GM10266 (cell line): ENCODE measurements at regions not wholly inside any gene's neighbourhood (a gene's known extent, or its start where the extent isn't known, plus 50 kb on each side); places are given as distances from the start of the nearest gene placed in this dataset.

ENCODE experiments used
- DNase-seq: peaks from one replicate; pipeline ENCODE4 v3.0.0; 2012; ENCODE audit errors: extremely low spot score
- TF ChIP-seq, protein P1 (sequence below): IDR thresholded peaks from 2 replicates; pipeline ENCODE4 v1.5.1; 2012; ENCODE audit warnings: mild to moderate bottlenecking, low read depth; ENCODE audit not compliant: control insufficient read depth, insufficient read depth; ENCODE audit errors: missing control alignments

DNA sequence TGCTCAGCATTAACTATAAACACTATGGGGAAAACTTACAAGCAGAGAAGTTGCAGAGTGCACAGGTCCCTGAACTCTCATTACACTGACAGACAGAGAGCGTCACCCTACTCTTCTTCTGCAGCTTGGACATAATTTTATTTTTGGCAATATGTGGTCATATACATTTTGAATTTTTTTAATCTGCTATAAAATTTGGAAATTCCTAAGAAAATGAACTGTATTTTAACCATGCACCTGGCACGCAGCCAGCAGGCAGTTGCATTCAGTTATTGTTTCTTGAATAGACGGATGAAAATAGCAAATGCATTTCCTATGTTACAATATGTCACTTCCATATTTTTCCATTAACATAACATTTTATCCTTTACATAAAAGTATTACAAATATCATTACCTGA lies 100.2 kb downstream of the SLC25A46 start:
- no peak for DNase-seq
- TF ChIP-seq, protein P1, sequence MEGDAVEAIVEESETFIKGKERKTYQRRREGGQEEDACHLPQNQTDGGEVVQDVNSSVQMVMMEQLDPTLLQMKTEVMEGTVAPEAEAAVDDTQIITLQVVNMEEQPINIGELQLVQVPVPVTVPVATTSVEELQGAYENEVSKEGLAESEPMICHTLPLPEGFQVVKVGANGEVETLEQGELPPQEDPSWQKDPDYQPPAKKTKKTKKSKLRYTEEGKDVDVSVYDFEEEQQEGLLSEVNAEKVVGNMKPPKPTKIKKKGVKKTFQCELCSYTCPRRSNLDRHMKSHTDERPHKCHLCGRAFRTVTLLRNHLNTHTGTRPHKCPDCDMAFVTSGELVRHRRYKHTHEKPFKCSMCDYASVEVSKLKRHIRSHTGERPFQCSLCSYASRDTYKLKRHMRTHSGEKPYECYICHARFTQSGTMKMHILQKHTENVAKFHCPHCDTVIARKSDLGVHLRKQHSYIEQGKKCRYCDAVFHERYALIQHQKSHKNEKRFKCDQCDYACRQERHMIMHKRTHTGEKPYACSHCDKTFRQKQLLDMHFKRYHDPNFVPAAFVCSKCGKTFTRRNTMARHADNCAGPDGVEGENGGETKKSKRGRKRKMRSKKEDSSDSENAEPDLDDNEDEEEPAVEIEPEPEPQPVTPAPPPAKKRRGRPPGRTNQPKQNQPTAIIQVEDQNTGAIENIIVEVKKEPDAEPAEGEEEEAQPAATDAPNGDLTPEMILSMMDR = no peak

DNA sequence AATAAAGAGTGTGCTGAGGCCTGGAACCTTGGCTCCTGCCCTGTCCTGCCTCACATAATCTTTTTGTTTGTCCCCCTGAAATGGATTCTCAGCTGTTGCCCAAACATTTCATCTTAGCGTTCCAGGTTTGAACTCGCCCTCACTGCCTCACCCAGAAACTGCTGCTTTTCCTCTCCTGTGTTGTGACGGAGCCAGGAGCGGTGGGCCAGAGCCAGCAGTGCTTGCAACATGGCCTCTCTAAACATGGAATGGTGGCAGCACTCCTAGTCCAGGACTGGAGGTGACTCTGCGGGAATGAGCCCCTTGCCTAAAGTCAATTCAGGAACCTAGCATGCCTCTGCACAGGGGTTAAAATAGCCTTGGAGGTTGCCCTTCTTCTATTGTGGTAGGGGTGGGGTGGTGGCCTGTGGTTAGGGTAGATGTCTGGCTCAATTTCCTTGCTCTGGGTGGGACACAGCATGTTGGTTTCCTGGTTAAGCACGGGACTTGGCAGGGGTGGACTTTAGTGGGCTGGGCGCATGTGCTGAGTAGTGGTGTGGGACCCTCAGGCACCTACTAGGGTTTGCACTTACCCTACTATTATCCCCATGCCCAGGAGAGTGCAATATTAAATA lies 101.6 kb downstream of the SLC25A46 start:
- DNase-seq = no peak
- TF ChIP-seq, protein P1 = no peak

DNA sequence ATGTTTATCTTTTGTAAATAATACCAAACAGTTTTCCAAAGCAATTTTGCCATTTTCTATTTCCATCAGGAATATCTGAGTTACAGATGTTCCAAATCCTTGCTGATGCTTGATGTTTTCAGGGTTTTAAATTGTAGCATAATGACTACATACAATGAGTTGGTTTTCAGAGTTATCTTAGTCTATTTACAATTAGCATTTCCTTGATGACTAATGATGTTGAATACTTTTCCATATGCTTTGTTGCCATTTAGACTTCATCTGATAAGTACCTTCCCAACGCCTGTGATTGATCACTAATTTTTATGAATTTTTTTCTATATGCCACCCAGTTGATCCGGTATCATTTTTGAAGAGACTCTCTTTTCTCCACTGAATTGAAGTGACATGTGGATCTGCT lies 102.3 kb downstream of the SLC25A46 start:
- DNase-seq = no peak
- TF ChIP-seq, protein P1 = no peak

DNA sequence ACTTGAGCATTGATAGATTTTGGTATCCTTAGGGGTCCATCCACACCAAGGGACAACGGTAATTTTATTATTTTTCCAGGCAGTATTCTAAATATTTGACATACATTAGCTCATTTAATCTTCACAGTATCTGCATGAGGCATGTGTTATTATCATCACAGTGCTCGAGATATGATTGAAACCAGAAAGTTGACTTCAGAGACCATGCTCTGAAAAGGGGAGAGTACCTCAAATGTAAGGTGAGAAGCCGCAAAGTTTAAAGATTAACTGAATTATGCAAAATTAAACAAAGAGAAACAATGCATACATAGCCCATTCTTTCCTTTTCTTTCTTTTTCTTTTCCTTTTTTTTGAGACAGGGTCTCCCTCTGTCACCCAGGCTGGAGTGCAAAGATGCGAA lies 104.1 kb downstream of the SLC25A46 start:
- TF ChIP-seq, protein P1 = no peak
- no peak for DNase-seq

DNA sequence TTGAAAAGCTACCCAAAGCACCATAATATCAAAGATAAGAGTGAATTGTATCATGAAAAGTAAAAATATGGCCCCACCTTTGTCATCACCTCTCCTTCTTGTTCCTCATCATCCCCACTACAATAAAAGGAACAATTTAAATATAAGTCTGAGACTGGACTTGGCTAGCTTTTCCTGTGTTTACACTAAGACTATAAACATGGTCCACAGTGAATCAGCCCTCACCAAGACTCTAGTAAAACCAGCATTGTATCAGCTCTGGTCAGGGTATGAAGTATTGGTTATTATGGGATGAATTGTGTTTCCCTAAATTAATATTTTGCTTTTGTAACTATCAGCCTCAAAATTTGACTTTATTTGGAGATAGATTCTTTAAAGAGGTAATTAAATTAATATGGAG lies 105.4 kb downstream of the SLC25A46 start:
- no peak for DNase-seq
- TF ChIP-seq, protein P1 = no peak

DNA sequence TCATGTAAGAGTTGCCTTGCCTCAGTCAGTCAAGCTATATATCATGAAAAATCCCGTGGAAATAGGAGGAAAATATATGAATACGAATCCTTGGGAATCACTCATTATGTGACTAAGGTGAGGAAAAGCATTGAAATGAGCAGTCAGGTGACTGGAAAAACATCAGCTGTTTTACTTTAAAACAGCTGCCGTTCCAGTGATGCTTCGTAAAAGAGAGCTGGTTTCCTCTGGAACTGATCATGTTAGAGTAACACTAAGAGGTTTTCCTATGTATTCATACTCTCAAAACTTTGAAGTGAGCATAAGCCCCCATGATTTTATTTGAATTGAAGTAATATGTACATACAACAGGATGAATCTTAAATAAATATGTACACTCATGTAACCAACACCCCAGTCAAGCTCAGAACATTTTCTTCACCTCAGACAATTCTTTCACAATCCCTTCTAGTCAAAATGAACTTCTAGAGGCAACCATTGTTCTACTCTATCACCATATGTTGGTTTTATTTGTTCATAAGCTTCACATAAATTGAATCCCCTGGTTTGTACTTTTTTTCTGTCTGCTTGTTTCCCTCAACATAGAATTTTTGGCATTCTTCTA lies 107.7 kb downstream of the SLC25A46 start:
- DNase-seq = no peak
- TF ChIP-seq, protein P1 = no peak

DNA sequence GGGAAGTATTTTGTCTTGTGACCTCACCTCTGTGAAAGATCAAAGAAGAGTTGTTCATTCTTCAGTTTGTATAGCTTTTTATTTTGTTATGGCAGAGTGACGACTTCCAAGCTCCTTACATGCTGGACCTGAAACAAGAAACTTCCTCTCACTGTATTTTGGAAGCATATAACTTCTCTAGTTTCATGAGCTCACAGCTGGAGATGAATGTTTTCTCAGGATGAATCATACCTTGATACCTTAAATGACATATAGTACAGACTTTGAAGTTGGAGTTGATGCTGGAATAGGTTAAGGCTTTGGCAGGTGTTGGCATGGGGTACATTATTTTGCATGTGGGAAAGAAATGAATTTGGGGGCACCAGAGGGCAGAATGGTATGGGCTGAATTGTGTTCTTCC lies 112.5 kb downstream of the SLC25A46 start:
- DNase-seq = no peak
- TF ChIP-seq, protein P1 = no peak
